ENCODE measurements at regions not wholly inside any gene's neighbourhood (a gene's known extent, or its start where the extent isn't known, plus 50 kb on each side); places are given as distances from the start of the nearest gene placed in this dataset.
A peak's percentile ranks its signal among the peaks of the same experiment; 100 is the strongest.

DNA sequence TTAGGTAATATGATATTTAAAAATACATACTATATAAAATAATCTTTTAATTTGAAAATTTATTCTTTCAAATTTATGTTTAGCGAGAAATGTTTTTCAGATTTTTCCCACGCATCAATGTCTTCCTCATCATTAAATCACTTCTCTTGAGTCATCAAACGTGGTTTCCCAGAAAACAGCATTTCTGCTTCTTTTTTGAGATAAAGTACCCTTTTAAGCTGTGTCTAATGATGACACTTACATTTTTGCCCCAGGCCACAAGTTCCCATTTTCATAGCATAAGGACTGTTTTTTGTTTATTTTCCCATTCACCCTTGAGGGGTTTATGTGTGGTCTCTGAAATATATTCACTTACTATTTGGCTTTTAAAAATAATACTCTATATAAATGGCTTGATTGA is 139.0 kb upstream of the HS3ST3A1 start:
- peak; percentile 28 for DNase-seq

GRCh38 chr17:13741744-13742143 is 140.0 kb upstream of the HS3ST3A1 start:
- no peak for DNase-seq

- no peak for DNase-seq
Observed at GRCh38 chr17:13743906-13744305, 142.2 kb upstream of the HS3ST3A1 start.

- DNase-seq = no peak
Observed at GRCh38 chr17:13746404-13746803, 144.7 kb upstream of the HS3ST3A1 start.

- DNase-seq = peak; percentile 54
Observed at GRCh38 chr17:13749166-13749890, 147.6 kb upstream of the HS3ST3A1 start.

DNA sequence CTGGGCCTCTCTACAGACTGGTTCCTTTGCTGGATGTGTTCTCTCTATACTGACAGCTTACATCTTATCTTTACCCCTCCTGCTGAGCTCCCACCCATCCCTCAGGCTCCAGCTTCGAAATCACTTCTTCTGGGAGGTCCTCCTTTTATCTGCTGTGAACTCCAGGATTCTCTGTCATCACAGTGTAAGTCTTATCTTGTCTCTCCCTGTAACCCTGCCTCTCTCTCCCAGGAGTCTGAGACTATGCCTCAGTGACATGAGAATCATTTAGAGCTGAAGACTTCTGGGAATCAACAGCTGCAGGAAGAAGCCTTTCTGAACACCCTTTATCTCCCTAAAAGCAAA is 148.1 kb upstream of the HS3ST3A1 start:
- no peak for DNase-seq

DNA sequence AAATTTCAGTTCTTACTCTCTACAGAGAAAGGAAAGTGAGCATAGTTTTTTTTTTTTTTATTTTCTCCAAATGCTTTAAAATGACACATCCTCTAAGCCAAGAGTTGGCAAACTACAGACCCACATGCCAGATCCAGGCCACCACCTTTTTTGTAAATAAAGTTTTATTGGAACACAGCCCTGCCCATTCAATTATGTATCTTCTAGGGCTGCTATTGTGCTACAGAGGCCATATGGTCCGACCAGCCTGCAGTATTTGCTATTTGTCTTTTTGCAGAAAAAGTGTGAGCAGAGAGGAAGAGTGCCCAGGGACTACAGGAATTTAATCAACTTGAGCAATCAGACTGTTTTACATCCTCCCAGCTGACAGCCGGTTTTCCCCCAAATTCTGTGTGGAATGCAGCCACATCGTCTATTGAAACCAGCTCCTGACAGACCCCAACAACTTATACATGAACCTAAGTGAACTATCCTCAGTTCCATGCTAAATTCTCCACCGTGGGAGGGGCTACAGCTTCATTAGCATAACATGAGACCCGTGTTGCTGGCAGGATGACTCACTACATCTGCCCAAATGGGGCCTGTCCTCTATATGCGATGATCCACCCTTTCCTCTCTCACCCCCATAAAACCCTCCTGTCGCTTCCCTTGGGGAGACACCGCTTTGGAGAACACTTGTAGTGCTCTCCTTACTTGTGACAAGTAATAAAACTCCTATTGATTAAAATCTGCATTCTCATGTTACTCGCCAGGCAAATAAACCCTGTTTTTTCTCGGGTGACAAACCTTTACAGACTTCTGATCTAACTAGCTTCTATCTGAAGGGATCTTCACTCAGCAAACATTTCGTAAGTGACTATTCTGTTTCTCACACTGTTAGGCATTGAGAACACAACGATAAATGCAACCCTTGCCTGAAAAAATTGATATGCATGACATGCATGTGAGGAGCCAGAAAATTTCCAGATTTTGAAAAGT is 149.4 kb upstream of the HS3ST3A1 start:
- DNase-seq = peak; percentile 46

DNA sequence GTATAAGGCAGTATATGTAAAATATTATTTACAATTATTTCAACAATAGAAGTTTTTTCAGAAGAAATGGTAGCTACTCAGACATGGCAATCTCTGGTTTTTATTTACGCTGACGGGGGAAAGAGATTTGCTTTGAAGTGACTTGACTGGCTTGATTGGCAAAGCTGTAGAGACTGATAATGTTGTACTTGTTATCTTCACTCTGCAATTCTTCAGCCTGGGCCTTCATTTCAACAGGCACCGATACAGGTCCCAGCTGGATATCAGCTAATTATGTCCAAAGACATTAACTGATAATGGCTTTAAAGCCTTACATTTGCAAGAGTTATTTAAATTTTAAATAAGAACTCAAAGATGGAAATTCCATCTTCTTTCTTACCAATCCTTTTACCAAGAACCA is 151.4 kb upstream of the HS3ST3A1 start:
- DNase-seq = no peak

DNA sequence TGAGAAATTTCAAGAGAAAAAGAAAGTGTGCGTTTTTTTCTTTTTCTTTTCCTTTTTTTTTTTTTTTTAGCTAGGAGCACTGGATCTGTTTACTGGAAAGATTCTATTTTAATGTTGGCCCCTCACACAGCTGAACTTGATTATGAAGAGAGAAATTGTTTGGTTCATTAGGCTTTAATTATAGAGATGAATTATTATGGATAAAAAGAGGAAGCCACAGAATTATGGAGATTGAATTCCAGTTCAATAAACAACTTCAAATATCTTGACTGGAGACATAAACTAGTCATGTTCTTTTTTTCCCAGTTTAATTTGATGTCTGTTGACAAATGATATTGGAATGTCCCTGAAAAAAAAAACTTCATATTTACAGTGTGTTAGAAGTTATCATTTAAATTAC is 152.0 kb upstream of the HS3ST3A1 start:
- DNase-seq = no peak

- DNase-seq = no peak
Observed at GRCh38 chr17:13755851-13756250, 154.1 kb upstream of the HS3ST3A1 start.

DNA sequence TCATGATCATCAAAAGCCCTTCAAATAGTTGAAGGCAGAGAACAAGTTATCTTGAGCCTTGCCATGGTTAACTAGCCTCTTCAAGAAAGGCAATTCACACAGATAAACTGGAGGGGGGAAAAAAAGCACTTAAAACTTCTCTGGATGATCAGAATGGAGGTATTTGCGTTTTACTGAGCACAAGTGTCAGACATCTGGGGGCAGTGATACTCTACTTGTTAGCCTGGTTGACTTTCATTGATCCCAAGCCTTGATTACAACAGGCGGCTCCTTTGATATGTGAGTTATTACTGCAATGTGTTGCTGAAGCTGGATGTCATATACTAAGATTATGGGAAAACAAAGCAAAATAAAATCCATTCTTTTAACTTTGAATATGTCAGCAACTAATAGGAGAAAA is 155.0 kb upstream of the HS3ST3A1 start:
- no peak for DNase-seq

DNA sequence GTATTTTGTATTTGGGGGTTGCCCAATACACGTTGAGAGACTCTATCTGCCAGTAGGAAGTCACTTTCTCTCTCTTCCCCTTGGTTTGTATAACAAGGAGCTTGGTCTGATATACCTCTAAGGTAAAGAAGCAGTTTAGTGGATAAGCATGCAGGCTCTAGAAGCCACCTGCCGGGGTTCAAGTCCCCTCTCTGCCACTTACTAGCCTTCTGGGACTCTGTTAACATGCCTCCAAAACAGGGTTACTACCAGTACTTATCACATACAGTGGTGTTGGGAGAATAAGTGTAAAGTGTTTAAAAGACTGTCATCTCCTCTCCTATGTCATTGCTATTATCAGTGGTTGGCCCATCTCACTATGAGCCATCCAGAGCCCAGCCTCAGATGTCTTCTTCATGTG is 156.1 kb upstream of the HS3ST3A1 start:
- DNase-seq = no peak

GRCh38 chr17:13759518-13760335 is 158.0 kb upstream of the HS3ST3A1 start:
- no peak for DNase-seq

DNA sequence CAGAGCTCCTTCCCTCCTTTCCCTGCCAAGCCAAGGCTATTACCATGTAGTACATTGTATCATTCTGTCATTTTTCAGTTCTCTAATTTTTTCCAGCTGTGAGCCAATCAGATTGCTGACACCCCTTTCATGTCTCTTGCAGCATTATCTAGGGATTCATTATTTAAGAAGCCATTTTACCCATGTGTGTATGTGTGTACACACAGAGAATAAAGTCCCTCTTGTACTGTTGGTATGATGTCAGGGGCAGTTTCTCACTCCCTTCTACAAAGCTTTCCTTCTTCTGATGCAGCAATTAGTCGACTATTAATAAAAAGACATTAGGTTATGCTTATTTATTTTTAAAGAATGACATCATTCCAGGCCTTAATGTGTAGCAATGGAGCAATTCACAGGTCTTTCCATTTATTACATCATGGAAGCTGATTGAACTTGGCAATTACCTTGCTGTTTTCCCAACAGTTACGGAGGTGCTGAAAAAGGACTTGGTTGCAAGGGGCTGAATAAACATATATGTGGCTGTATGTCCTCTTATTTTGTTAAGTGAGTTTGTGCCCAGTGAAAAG is 159.4 kb upstream of the HS3ST3A1 start:
- no peak for DNase-seq

DNA sequence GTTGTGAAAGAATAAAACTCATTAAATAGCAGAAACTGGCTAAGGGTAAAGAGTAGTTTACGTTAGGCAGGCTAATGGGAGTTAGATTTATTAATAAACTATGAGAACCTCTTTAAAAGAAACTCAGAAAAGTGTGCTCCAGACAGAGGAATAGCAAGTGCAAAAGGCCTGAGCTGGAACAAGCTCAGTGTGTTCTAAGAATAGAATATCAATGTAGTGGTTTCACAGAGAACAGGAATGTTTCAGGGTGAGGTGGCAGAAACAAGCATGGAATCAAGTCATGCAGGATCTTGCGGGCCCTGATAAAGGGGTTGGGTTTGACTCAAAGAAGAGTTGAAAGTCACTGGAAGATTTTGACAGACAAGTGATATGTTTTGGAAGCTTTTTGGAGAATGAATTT is 164.0 kb upstream of the HS3ST3A1 start:
- no peak for DNase-seq

DNA sequence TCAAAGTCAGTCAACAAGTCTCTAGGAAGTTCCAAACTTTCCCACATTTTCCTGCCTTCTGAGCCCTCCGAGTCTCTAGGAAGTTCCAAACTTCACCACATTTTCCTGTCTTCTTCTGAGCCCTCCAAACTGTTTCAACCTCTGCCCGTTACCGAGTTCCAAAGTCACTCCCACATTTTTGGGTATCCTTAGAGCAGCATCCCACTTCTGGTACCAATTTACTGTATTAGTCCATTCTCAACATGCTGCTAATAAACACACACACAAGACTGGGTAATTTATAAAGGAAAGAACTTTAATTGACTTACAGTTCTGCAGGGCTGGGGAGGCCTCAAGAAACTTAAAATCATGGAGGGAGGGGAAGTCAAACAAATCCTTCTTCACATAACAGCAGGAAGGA is 169.0 kb upstream of the HS3ST3A1 start:
- no peak for DNase-seq

DNA sequence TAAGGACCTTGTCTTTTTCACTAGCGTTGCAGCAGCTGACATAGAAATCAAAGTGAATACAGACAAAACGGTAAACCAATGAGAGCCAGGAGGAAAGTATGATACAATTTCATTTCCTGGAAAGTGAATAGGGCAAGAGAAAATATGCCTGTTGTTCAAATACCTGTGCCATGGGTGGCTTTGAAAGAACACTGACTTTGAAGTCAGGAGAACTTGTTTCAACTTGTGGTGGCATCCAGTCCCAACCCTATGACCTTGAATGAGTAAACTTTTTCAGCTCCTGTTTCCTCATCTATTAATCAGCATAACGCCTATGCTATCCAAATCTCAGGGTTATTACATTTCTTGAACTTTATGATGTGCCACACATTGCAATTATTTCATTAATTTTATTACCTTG is 173.7 kb upstream of the HS3ST3A1 start:
- DNase-seq = no peak

DNA sequence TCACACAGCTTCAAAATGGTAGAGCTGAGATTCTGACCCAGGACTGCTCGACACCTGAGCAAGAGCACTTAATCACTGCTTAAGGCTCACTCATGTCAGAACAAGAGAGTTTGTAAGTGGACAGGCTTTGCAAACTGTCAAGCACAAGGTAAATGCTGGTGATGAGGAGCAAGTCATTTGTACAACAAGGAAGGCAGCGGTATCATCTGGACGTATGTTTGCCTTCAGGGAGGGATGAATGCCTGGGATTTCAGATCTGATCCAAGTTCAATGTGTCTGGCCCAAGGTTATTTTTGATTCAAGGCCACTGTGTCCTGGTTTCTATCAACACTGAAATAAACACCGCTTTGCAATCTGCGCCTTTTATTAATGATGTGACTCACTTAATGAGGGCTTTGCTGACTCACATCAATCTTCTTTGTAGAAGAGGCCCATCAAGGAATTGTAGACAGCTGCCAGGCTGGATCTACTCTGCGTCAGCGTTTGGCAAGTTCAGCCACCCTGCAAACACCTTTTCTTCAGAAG is 174.4 kb upstream of the HS3ST3A1 start:
- no peak for DNase-seq

DNA sequence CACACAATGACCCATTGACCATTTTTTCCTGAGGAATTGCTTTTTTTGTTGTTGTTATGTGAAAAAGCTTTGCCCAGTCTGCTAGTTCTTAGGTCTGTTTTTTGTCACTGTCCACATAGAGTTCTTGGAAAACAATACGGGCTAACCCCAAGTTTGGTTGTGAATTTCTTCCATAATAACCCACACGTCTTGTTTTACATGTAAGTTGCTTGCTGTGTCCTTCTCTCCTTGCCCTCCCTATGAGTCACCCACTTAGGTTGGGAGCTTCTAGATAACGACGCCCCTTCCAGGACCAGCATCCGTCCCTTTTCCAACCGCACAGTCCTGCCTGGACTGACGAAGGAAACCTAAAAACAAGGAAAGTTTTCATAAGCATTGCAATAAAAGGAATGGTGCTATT is 175.3 kb upstream of the HS3ST3A1 start:
- no peak for DNase-seq

GRCh38 chr17:13784434-13785095 is 182.8 kb upstream of the HS3ST3A1 start:
- no peak for DNase-seq

DNA sequence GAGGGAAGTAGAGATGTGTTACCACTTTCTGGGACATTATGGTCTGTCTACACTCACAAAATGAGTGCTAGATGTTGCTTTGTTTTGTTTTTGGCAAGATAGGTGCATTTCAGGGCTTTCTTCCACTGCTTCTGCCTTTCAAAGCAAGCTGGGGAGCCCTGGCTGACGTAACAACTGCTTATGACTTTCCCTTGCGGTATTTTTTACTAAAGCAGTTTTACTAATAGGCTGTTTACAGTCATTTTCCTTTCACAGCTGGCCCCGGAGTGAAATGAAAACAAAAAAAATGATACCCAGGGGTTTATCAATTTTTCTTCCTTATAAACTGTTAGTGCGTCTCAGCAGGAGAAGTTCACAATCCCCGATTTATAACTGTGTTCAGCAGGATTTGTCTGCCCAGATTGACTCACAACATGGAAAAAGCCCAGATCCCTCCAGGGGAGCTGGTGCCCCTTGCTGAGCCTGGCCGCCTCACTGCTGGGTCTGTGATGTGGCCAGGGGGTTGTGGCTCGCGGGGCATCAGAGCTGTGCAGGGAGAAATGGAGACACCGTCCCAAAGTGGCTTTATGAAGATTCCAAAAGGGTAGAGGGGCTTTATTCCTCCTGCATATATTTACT is 184.4 kb upstream of the HS3ST3A1 start:
- peak; percentile 67 for DNase-seq
